A673 (cell line): ENCODE measurements at regions not wholly inside any gene's neighbourhood (a gene's known extent, or its start where the extent isn't known, plus 50 kb on each side); places are given as distances from the start of the nearest gene placed in this dataset.
A peak's percentile ranks its signal among the peaks of the same experiment; 100 is the strongest.

Source experiments
- BruUV-seq: library from RNA; stranded (reverse); fragments of 400-500 nt; replicated peaks from 2 replicates; lab custom pipeline; 2021; lab: Mats Ljungman, UMichigan
- CTCF ChIA-PET: fragments of 300-600 bp; sonication (Branson Sonifier 250); formaldehyde crosslinking; loops from one replicate; lab custom pipeline; 2022; ENCODE audit warnings: antibody characterized with exemption; lab: Charles Lee
- POLR2A ChIA-PET: fragments of 300-600 bp; sonication (Branson Sonifier 250); formaldehyde crosslinking; loops from one replicate; lab custom pipeline; 2022; ENCODE audit warnings: antibody characterized with exemption; ENCODE audit not compliant: low non-redundant PET; lab: Charles Lee
- DNase-seq: peaks from one replicate; pipeline ENCODE4 v3.0.0-alpha.2; 2015; ENCODE audit warnings: low spot score
- H3K27ac ChIP-seq: fragments of 200-600 bp; sonication (generic); 2 replicates; pipeline ENCODE4 v1.5.1; 2016; ENCODE audit warnings: mixed run types, low read depth, mild to moderate bottlenecking, mixed read lengths, antibody characterized with exemption, low read length; ENCODE audit not compliant: poor library complexity, severe bottlenecking
- H3K27me3 ChIP-seq: fragments of 200-600 bp; sonication (generic); replicated peaks from 2 replicates; pipeline ENCODE4 v1.6.1; 2017; ENCODE audit warnings: mixed run types, low read depth, mild to moderate bottlenecking, mixed read lengths, antibody characterized with exemption, low read length; ENCODE audit not compliant: insufficient read depth, poor library complexity
- H3K36me3 ChIP-seq: fragments of 200-600 bp; sonication (generic); 2 replicates; pipeline ENCODE4 v1.6.1; 2016; ENCODE audit warnings: mixed run types, mild to moderate bottlenecking, mixed read lengths, antibody characterized with exemption, low read length; ENCODE audit not compliant: insufficient read depth, poor library complexity, severe bottlenecking
- H3K4me1 ChIP-seq: fragments of 200-600 bp; sonication (generic); 2 replicates; pipeline ENCODE4 v1.6.1; 2017; ENCODE audit warnings: mixed run types, mild to moderate bottlenecking, mixed read lengths, antibody characterized with exemption, low read length; ENCODE audit not compliant: insufficient read depth, poor library complexity, severe bottlenecking
- H3K4me3 ChIP-seq: fragments of 200-600 bp; sonication (generic); 2 replicates; pipeline ENCODE4 v1.5.1; 2016; ENCODE audit warnings: low read depth, mixed run types, mild to moderate bottlenecking, mixed read lengths, low read length; ENCODE audit not compliant: poor library complexity, severe bottlenecking
- H3K9me3 ChIP-seq: fragments of 200-600 bp; sonication (generic); 2 replicates; pipeline ENCODE4 v1.6.1; 2016; ENCODE audit warnings: mixed run types, low read depth, mild to moderate bottlenecking, mixed read lengths, antibody characterized with exemption, low read length; ENCODE audit not compliant: poor library complexity, severe bottlenecking
- EZH2 ChIP-seq: fragments of 200-600 bp; sonication (generic); IDR thresholded peaks from 2 replicates; pipeline ENCODE4 v1.6.1; 2017; ENCODE audit warnings: borderline replicate concordance, low read depth, mild to moderate bottlenecking, mixed read lengths, antibody characterized with exemption, low read length; ENCODE audit not compliant: poor library complexity, severe bottlenecking
- intact Hi-C: fragments of 100-400 bp; cut with micrococcal nuclease; formaldehyde crosslinking; loops from one replicate; pipeline ENCODE4 v1.10.0; 2022; ENCODE audit not compliant: unreplicated experiment
- TF ChIP-seq, protein P1 (sequence below): fragments of 300-800, 200-600 bp; sonication (generic); conservative IDR thresholded peaks from 2 replicates; pipeline ENCODE4 v1.5.1; 2017; ENCODE audit warnings: low read depth, mild to moderate bottlenecking, antibody characterized with exemption, low read length, moderate library complexity, mixed read lengths

DNA sequence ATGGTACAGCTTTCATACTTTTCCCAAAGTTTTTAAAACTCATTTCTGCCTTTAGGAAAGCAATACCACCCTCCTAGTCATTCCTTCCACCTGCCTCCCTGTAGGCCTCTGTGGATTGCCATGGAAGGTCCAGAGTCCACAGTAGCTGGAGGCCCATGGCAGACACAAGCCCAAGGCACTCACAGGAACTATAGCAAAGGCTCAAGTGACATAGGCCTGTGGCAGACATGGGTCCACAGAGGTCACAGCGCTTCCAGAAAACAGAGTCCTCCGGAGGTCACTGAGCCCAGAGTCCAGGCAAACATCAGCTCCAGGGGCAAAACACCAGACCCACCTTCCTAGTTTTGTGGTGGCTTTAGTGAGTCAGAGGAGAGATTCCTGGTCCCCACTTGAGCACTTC is 147.6 kb upstream of the ATP6AP2 start:
- DNase-seq: no peak
- intact Hi-C loops: no loop called here
- ChIA-PET CTCF (no interaction called here), POLR2A (interaction anchor here (0.6 kb wide), 2 partner anchors 10 to 12 kb away, joined by 3 to 4 read pairs; no protein-coding TSS in a partner anchor)
- no peak overlapping the region for H3K4me3 ChIP-seq
- H3K27ac ChIP-seq: no peak overlapping the region
- no peaks in the 10 kb centered on the region for H3K27me3 ChIP-seq
- TF ChIP-seq, protein P1, sequence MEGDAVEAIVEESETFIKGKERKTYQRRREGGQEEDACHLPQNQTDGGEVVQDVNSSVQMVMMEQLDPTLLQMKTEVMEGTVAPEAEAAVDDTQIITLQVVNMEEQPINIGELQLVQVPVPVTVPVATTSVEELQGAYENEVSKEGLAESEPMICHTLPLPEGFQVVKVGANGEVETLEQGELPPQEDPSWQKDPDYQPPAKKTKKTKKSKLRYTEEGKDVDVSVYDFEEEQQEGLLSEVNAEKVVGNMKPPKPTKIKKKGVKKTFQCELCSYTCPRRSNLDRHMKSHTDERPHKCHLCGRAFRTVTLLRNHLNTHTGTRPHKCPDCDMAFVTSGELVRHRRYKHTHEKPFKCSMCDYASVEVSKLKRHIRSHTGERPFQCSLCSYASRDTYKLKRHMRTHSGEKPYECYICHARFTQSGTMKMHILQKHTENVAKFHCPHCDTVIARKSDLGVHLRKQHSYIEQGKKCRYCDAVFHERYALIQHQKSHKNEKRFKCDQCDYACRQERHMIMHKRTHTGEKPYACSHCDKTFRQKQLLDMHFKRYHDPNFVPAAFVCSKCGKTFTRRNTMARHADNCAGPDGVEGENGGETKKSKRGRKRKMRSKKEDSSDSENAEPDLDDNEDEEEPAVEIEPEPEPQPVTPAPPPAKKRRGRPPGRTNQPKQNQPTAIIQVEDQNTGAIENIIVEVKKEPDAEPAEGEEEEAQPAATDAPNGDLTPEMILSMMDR: no peak
- no peak for TF ChIP-seq EZH2
- no peaks in the 10 kb centered on the region for H3K9me3 ChIP-seq
- H3K36me3 ChIP-seq: no peaks in the 10 kb centered on the region
- no peaks in the 10 kb centered on the region for H3K4me1 ChIP-seq
- BruUV-seq: no TSS peak

DNA sequence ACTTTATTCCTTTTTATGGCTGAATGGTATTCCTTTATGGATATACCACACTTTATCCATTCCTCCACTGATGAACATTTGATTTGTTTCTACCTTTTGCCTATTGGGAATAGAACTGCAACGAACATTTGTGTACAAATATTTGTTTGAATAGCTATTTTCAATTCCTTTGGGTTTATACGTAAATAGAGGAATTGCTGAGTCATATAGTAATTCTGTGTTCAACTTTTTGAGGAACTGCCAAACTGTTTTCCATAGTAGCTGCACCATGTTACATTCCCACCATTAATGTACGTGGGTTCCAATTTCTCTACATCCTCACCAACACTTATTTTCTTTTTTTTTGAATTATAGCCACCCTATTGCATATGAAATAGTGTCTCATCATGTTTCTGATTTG is 156.5 kb upstream of the ATP6AP2 start:
- BruUV-seq: no TSS peak
- no peak for DNase-seq
- Histone ChIP-seq H3K36me3 (no peaks in the 10 kb centered on the region), H3K27me3 (no peaks in the 10 kb centered on the region), H3K4me1 (peaks cover 5% of the 10 kb centered on the region), H3K9me3 (no peaks in the 10 kb centered on the region), H3K27ac (no peak overlapping the region), H3K4me3 (no peak overlapping the region)
- intact Hi-C loops: no loop called here
- ChIA-PET CTCF (no interaction called here), POLR2A (no interaction called here)
- no peak for TF ChIP-seq EZH2
- TF ChIP-seq, protein P1: no peak

DNA sequence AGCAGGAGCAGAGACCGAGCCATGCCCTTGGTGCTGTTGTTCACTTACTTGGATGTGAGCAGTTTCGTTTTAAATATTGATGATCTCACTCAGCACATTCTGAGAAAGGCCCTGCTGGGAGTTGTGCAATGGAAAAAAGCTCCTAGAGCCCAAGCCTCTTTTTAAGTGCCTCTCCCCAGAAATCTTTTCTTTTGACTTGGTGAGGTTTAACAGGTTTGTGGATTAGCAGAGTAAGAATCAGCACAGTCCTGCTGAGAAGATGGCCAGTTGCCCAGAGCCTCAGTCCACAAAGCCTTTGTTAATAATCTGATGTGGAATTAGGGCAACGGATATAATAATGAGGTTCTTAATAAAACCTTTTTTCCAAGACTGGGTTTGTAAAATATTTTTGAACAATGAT is 157.5 kb upstream of the ATP6AP2 start:
- ChIA-PET CTCF (no interaction called here), POLR2A (interaction anchor here (0.6 kb wide), 1 partner anchor 10 kb away, joined by 4 read pairs; no protein-coding TSS in a partner anchor)
- H3K36me3 ChIP-seq: no peaks in the 10 kb centered on the region
- peak; percentile 92 for DNase-seq
- TF ChIP-seq EZH2: no peak
- TF ChIP-seq, protein P1: no peak
- peaks cover 5% of the 10 kb centered on the region for H3K4me1 ChIP-seq
- intact Hi-C loops: no loop called here
- no TSS peak for BruUV-seq
- no peak overlapping the region for H3K4me3 ChIP-seq
- peak overlapping the region; percentile 29 for H3K27ac ChIP-seq
- no peaks in the 10 kb centered on the region for H3K27me3 ChIP-seq
- no peaks in the 10 kb centered on the region for H3K9me3 ChIP-seq
